A673 (cell line): ENCODE measurements at regions not wholly inside any gene's neighbourhood (a gene's known extent, or its start where the extent isn't known, plus 50 kb on each side); places are given as distances from the start of the nearest gene placed in this dataset.

Experiments
- CTCF ChIP-seq: fragments of 300-800, 200-600 bp; sonication (generic); conservative IDR thresholded peaks from 2 replicates; pipeline ENCODE4 v1.5.1; 2017; ENCODE audit warnings: low read depth, mild to moderate bottlenecking, antibody characterized with exemption, low read length, moderate library complexity, mixed read lengths
- EZH2 ChIP-seq: fragments of 200-600 bp; sonication (generic); IDR thresholded peaks from 2 replicates; pipeline ENCODE4 v1.6.1; 2017; ENCODE audit warnings: borderline replicate concordance, low read depth, mild to moderate bottlenecking, mixed read lengths, antibody characterized with exemption, low read length; ENCODE audit not compliant: poor library complexity, severe bottlenecking

GRCh38 chr2:201538025-201538424 is 86.5 kb downstream of the STRADB start:
- TF ChIP-seq CTCF (no peak), EZH2 (no peak)
